GM12891 (cell line): ENCODE measurements at regions not wholly inside any gene's neighbourhood (a gene's known extent, or its start where the extent isn't known, plus 50 kb on each side); places are given as distances from the start of the nearest gene placed in this dataset.

Experiments
- PAX5 ChIP-seq: IDR thresholded peaks from 2 replicates; pipeline ENCODE4 v1.6.1; 2011; ENCODE audit warnings: low read length, moderate library complexity, mild to moderate bottlenecking; ENCODE audit not compliant: insufficient read depth, severe bottlenecking
- POLR2A ChIP-seq: IDR thresholded peaks from 2 replicates; pipeline ENCODE4 v1.6.1; 2011; ENCODE audit warnings: low read depth, low read length, control low read depth
- POLR2AphosphoS5 ChIP-seq: IDR thresholded peaks from 2 replicates; pipeline ENCODE4 v1.6.1; 2011; ENCODE audit warnings: low read depth, low read length, control low read depth
- SPI1 ChIP-seq: IDR thresholded peaks from 2 replicates; pipeline ENCODE4 v1.6.1; 2011; ENCODE audit warnings: low read depth, low read length, control low read depth
- TAF1 ChIP-seq: IDR thresholded peaks from 2 replicates; pipeline ENCODE4 v1.6.1; 2011; ENCODE audit warnings: low read depth, low read length, control low read depth

DNA sequence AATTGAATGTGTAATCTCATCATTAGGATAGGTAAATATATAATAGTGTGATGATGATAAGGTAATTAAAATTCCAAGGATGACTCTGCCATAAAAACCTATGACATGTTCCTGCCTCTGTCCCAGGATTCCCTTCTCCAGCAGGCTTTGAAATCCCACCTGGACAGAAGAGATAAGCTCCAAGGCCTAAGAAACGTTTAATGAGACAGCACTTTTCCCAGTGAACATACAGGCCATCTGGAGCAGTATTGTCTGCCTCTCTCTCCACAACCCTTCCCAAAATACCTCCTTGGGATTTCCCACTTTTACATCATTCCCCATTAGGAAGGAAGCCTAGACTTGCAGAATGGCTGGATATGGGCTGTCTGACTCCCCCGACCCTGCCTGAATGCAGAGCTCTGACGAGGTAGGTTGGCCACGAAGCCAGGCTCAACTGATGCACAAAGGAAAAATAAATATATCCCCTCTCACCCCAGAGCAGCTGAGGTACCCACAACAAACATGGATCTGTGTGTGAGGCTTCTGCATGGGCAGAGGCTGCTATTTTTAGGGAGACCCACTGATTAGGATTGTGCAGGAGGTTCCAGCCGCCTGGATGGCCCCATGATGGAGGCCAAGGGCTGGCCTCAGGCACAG is 71.0 kb downstream of the TMPRSS5 start:
- TF ChIP-seq POLR2AphosphoS5 (no peak), SPI1 (no peak), TAF1 (no peak), POLR2A (no peak), PAX5 (no peak)
